GM12878 (cell line): ENCODE measurements at regions not wholly inside any gene's neighbourhood (a gene's known extent, or its start where the extent isn't known, plus 50 kb on each side); places are given as distances from the start of the nearest gene placed in this dataset.

Experiments
- ATAC-seq: fragments of 200-7000 bp; cut with Tn5 transposase; 3 replicates; pipeline ENCODE4 v1.9.1; 2020; ENCODE audit warnings: mild to moderate bottlenecking, moderate library complexity
- BruUV-seq: library from RNA; stranded (reverse); fragments of 400-500 nt; replicated peaks from 2 replicates; lab custom pipeline; 2021; lab: Mats Ljungman, UMichigan
- CTCF ChIA-PET: fragments of 300-600 bp; sonication (Branson Sonifier 250); formaldehyde crosslinking; extraction: SDS; loops from one replicate; lab custom pipeline; 2021; ENCODE audit warnings: inconsistent platforms; lab: Yijun Ruan, JAX
- POLR2A ChIA-PET: fragments of 350-600 bp; formaldehyde crosslinking; extraction: SDS; loops from one replicate; lab custom pipeline; 2021; ENCODE audit warnings: inconsistent platforms; lab: Charles Lee
- RAD21 ChIA-PET: fragments of 300-600 bp; sonication (Branson Sonifier 250); formaldehyde crosslinking; loops from one replicate; lab custom pipeline; 2023; ENCODE audit warnings: antibody characterized with exemption; ENCODE audit not compliant: unreplicated experiment; lab: Charles Lee
- SMC1A ChIA-PET: fragments of 300-600 bp; sonication (Branson Sonifier 250); formaldehyde crosslinking; loops from one replicate; lab custom pipeline; 2023; ENCODE audit not compliant: unreplicated experiment, uncharacterized antibody; lab: Charles Lee
- DNase-seq: peaks from one replicate; pipeline ENCODE4 v3.0.0-alpha.2; 2011; ENCODE audit warnings: low read depth, low spot score
- FAIRE-seq: peaks from 3 replicates; lab custom pipeline; 2011; peaks lifted over from hg19 to GRCh38; lab: Jason Lieb, UNC
- H2AFZ ChIP-seq: 2 replicates; pipeline ENCODE4 v1.6.0; 2011; ENCODE audit warnings: low read depth, low read length, control low read depth; ENCODE audit not compliant: control insufficient read depth
- H3K27ac ChIP-seq: 2 replicates; pipeline ENCODE4 v1.5.1; 2011; ENCODE audit warnings: control low read depth; ENCODE audit not compliant: control insufficient read depth, insufficient read depth
- H3K27me3 ChIP-seq, 2 experiments: replicated peaks in 1 of 2; 2 replicates each; pipeline versions ENCODE4 v1.6.0 to v1.6.1; 2011; ENCODE audit warnings: low read length in 1 of 2; ENCODE audit not compliant: control insufficient read depth in 2 of 2, insufficient read depth in 2 of 2
- H3K36me3 ChIP-seq, 2 experiments: 2 replicates each; pipeline ENCODE4 v1.5.1; 2011; ENCODE audit warnings: low read length in 1 of 2; ENCODE audit not compliant: control insufficient read depth in 2 of 2, insufficient read depth in 2 of 2
- H3K4me1 ChIP-seq: 2 replicates; pipeline ENCODE4 v1.6.1; 2011; ENCODE audit warnings: mild to moderate bottlenecking, low read length, moderate library complexity, mixed read lengths; ENCODE audit not compliant: control insufficient read depth, insufficient read depth
- H3K4me2 ChIP-seq: 2 replicates; pipeline ENCODE4 v1.6.0; 2011; ENCODE audit warnings: control low read depth; ENCODE audit not compliant: control insufficient read depth, insufficient read depth
- H3K4me3 ChIP-seq: fragments of 200-600 bp; sonication (generic); 2 replicates; pipeline ENCODE4 v1.5.1; 2016
- H3K79me2 ChIP-seq: 2 replicates; pipeline ENCODE4 v1.6.0; 2011; ENCODE audit warnings: low read length; ENCODE audit not compliant: control insufficient read depth, insufficient read depth
- H3K9ac ChIP-seq: 2 replicates; pipeline ENCODE4 v1.8.0; 2011; ENCODE audit warnings: low read length, control low read depth, mixed read lengths; ENCODE audit not compliant: control insufficient read depth, insufficient read depth
- H3K9me3 ChIP-seq: replicated peaks from 3 replicates; pipeline ENCODE4 v1.5.1; 2011; ENCODE audit warnings: mild to moderate bottlenecking, low read length; ENCODE audit not compliant: control insufficient read depth, insufficient read depth
- H4K20me1 ChIP-seq: 2 replicates; pipeline ENCODE4 v1.6.0; 2011; ENCODE audit not compliant: control insufficient read depth, insufficient read depth
- BCL3 ChIP-seq: IDR thresholded peaks from 2 replicates; pipeline ENCODE4 v1.6.1; 2011; ENCODE audit warnings: borderline replicate concordance, low read depth, mild to moderate bottlenecking, moderate library complexity, low read length; ENCODE audit not compliant: insufficient read depth, poor library complexity, severe bottlenecking
- EGR1 ChIP-seq, 2 experiments: IDR thresholded peaks; 1 replicate in 1 of 2; 2 replicates in 1 of 2; pipeline ENCODE4 v1.6.1; 2011 to 2012; ENCODE audit warnings: low read depth in 2 of 2, low read length in 2 of 2, borderline replicate concordance in 1 of 2, mild to moderate bottlenecking in 1 of 2, moderate library complexity in 1 of 2
- ELK1 ChIP-seq: IDR thresholded peaks from 2 replicates; pipeline ENCODE4 v1.6.1; 2012; ENCODE audit warnings: low read depth, low read length, improper control_type of control experiment
- IKZF2 ChIP-seq, 2 experiments: fragments of 450-650 bp; IDR thresholded peaks; 2 replicates each; pipeline ENCODE4 v1.6.1; 2017; ENCODE audit warnings: mild to moderate bottlenecking in 2 of 2, moderate library complexity in 2 of 2
- MTA3 ChIP-seq: IDR thresholded peaks from 2 replicates; pipeline ENCODE4 v1.6.1; 2012; ENCODE audit warnings: low read length, inconsistent platforms, borderline replicate concordance
- PML ChIP-seq: IDR thresholded peaks from 2 replicates; pipeline ENCODE4 v1.6.1; 2012; ENCODE audit warnings: low read length, inconsistent platforms
- SMARCA5 ChIP-seq: fragments of 450-650 bp; IDR thresholded peaks from 2 replicates; pipeline ENCODE4 v1.6.1; 2017; ENCODE audit warnings: mild to moderate bottlenecking
- SREBF2 ChIP-seq: IDR thresholded peaks from 2 replicates; pipeline ENCODE4 v1.6.1; 2012; ENCODE audit warnings: mild to moderate bottlenecking, low read length
- SUZ12 ChIP-seq: fragments of 200-600 bp; sonication (generic); IDR thresholded peaks from one replicate; pipeline ENCODE4 v1.6.1; 2018; ENCODE audit warnings: antibody characterized with exemption, mild to moderate bottlenecking; ENCODE audit not compliant: unreplicated experiment
- ZNF622 ChIP-seq: fragments of 450-650 bp; IDR thresholded peaks from 2 replicates; pipeline ENCODE4 v1.6.1; 2017; ENCODE audit warnings: mild to moderate bottlenecking, inconsistent platforms
- ZSCAN29 ChIP-seq: fragments of 450-650 bp; IDR thresholded peaks from 2 replicates; pipeline ENCODE4 v1.6.1; 2017; ENCODE audit warnings: mild to moderate bottlenecking, moderate library complexity
- WGBS: methylation state at CpG from one replicate; pipeline ENCODE4 v1.1.6; 2016; ENCODE audit warnings: low lambda C conversion rate; ENCODE audit not compliant: insufficient replicate concordance, insufficient coverage; ENCODE audit errors: missing lambda C conversion rate; 5-methylcytosine and 5-hydroxymethylcytosine counted together
- in situ Hi-C: fragments of 300-500 bp; cut with MboI; formaldehyde crosslinking; loops from 9 replicates; pipeline ENCODE4 v1.14.3; 2018; ENCODE audit warnings: mixed read lengths
- intact Hi-C: fragments of 100-400 bp; cut with micrococcal nuclease; formaldehyde crosslinking; loops from one replicate; pipeline ENCODE4 v1.14.2; 2022; ENCODE audit not compliant: unreplicated experiment

- ChIA-PET POLR2A (no interaction called here), CTCF (interaction anchor here (1.2 kb wide), 1 partner anchor 42 kb away, joined by 3 read pairs; no protein-coding TSS in a partner anchor), SMC1A (interaction anchor here (1.0 kb wide), 1 partner anchor 83 kb away, joined by 3 read pairs; no protein-coding TSS in a partner anchor), RAD21 (no interaction called here)
- DNase-seq = no peak
- no TSS peak for BruUV-seq
- H3K9ac ChIP-seq = no peak overlapping the region
- 60% methylated on average over 11 of the region's 11 CpGs for WGBS
- no peak overlapping the region for H3K4me3 ChIP-seq
- in situ Hi-C loops (no loop called here), intact Hi-C loops (loop anchor here (10.0 kb wide), 2 partner anchors 384 to 1066 kb away; partner anchors contain the start of gene ARID1B)
- no peak for FAIRE-seq
- peaks cover 1 to 24% of the 10 kb centered on the region in 2 experiments for H3K27me3 ChIP-seq
- no peak overlapping the region for H3K4me2 ChIP-seq
- H3K9me3 ChIP-seq = no peaks in the 10 kb centered on the region
- ATAC-seq = no peak
- no peak overlapping the region for H2AFZ ChIP-seq
- no peaks in the 10 kb centered on the region for H3K36me3 ChIP-seq
- no peak overlapping the region for H3K27ac ChIP-seq
- no peaks in the 10 kb centered on the region for H3K79me2 ChIP-seq
- H4K20me1 ChIP-seq = no peaks in the 10 kb centered on the region
- H3K4me1 ChIP-seq = peaks cover 15% of the 10 kb centered on the region
- TF ChIP-seq SREBF2 (no peak), IKZF2 (IDR thresholded peaks at IDR 0.05) (no peak), PML (no peak), SMARCA5 (no peak)
These were observed 386.0 kb upstream of the ARID1B start for GRCh38 chr6:156391061-156391672.

GRCh38 chr6:156390621-156391020 is 386.6 kb upstream of the ARID1B start:
- intact Hi-C loops (loop anchor here (10.0 kb wide), 2 partner anchors 384 to 1066 kb away; partner anchors contain the start of gene ARID1B), in situ Hi-C loops (no loop called here)
- WGBS = 55% methylated on average over 3 of the region's 3 CpGs
- CTCF ChIA-PET = interaction anchor here (1.2 kb wide), 1 partner anchor 43 kb away, joined by 3 read pairs; no protein-coding TSS in a partner anchor
- BruUV-seq = no TSS peak
- SMC1A ChIA-PET = interaction anchor here (1.0 kb wide), 1 partner anchor 82 kb away, joined by 3 read pairs; no protein-coding TSS in a partner anchor
- DNase-seq (no peak), FAIRE-seq (no peak), ATAC-seq (no peak)
- H3K4me1 ChIP-seq = peaks cover 12% of the 10 kb centered on the region
- no peak overlapping the region for H3K27ac ChIP-seq
- RAD21 ChIA-PET = no interaction called here
- no peaks in the 10 kb centered on the region for H3K79me2 ChIP-seq
- no peaks in the 10 kb centered on the region for H4K20me1 ChIP-seq
- no peak overlapping the region for H3K4me2 ChIP-seq
- H2AFZ ChIP-seq = no peak overlapping the region
- no peaks in the 10 kb centered on the region for H3K36me3 ChIP-seq
- peaks cover 1 to 24% of the 10 kb centered on the region in 2 experiments for H3K27me3 ChIP-seq
- no peak overlapping the region for H3K4me3 ChIP-seq
- no peak overlapping the region for H3K9ac ChIP-seq
- H3K9me3 ChIP-seq = no peaks in the 10 kb centered on the region
- POLR2A ChIA-PET = no interaction called here
- TF ChIP-seq ELK1 (no peak), SUZ12 (no peak), ZSCAN29 (no peak), EGR1 (IDR thresholded peaks at IDR 0.05; ENCODE audit: borderline replicate concordance in 1 of 2, low read depth in 2 of 2, low read length in 2 of 2) (no peak), ZNF622 (no peak), MTA3 (no peak), BCL3 (no peak)
